ENCODE measurements at regions not wholly inside any gene's neighbourhood (a gene's known extent, or its start where the extent isn't known, plus 50 kb on each side); places are given as distances from the start of the nearest gene placed in this dataset.

- DNase-seq (ENCODE audit: low read depth in 4 of 4, low spot score in 2 of 4): no peak
Observed at GRCh38 chr1:193335806-193336428, 149.5 kb upstream of the B3GALT2 start.

DNA sequence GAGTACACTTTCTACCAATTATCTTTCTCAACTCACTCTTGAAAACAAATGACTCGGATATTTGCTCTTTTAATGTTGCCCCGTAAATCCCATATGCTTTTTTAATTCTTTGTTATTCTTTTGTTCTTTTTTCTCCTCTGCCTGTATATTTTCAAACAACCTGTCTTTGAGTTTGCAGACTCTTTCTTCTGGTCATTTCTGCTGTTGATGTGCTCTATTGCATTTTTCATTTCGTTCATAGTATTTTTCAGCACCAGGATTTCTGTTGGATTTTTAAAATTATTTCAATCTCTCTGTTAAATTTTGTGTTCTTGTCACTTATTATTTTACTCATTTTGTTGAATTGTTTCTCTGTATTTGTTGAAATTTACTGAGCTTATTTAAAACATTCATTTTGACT is 146.8 kb upstream of the B3GALT2 start:
- DNase-seq (ENCODE audit: low read depth in 4 of 4, low spot score in 2 of 4): no peak

GRCh38 chr1:193326296-193326695 is 139.9 kb upstream of the B3GALT2 start:
- DNase-seq (ENCODE audit: low read depth in 4 of 4, low spot score in 2 of 4): no peak

- no peak for DNase-seq (ENCODE audit: low read depth in 4 of 4, low spot score in 2 of 4)
Observed at GRCh38 chr1:193325771-193326170, 139.4 kb upstream of the B3GALT2 start.

DNA sequence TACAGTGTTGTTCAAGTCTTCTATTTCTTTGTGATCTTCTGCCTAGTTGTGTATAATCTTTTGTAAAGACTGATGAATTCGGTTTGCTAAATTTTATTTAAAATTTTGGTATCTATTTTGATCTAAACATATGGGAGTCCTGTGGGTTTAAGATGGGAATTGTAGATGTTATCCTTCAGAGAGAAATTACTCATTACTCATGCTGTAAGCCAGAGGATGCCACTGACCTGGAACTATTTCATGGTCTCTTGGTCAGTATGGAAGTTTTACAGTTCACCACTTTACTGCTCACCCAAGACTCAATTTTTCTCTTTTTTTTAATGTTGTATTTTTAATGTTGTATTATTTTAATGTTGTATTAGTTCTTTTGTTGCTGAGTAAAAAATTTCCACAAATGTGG is 138.6 kb upstream of the B3GALT2 start:
- no peak for DNase-seq (ENCODE audit: low read depth in 4 of 4, low spot score in 2 of 4)

DNA sequence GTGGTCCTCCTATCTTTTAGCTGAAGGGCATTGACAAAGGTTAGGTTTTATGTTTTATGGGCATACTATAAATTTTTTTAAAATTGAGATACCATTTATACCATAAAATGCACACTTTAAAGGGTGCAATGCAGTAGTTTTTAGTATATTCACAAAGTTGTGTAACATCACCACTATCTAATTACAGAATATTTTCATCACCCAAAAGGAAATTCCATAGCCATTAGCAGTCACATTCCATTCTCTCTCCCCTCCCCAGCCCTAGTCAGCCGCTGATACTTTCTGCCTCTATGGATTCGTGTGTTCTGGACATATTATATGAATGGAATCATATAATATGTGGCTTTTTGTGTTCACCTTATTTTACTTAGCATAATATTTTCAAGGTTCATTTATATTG is 135.8 kb upstream of the B3GALT2 start:
- DNase-seq (ENCODE audit: low read depth in 4 of 4, low spot score in 2 of 4): no peak

DNA sequence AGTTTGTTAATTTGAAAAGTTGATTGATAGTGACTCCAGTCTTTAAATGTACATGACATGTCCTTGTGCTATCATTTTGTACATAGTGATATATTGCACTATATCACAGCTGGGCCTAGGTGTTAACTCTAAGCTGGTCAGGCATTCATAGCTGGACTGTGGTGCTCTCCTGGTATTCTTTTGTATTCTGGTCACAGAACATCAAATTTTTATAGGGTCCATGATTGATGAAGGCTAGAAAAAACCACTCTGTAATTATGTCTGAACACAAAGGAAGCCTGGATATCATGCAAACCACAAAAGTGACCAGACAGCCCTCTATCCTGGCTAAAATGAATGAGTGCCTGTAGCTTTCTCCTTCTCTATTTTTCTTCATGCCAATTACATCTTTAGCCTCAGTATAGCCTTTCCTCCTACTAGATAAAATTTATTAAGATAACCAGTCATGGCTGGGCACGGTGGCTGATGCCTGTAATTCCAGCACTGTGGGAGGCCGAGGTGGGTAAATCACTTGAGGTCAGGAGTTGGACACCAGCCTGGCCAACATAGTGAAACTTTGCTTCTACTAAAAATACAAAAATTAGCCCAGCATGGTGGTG is 134.9 kb upstream of the B3GALT2 start:
- DNase-seq (ENCODE audit: low read depth in 4 of 4, low spot score in 2 of 4): no peak

GRCh38 chr1:193320270-193320669 is 133.9 kb upstream of the B3GALT2 start:
- DNase-seq (ENCODE audit: low read depth in 4 of 4, low spot score in 2 of 4): no peak

DNA sequence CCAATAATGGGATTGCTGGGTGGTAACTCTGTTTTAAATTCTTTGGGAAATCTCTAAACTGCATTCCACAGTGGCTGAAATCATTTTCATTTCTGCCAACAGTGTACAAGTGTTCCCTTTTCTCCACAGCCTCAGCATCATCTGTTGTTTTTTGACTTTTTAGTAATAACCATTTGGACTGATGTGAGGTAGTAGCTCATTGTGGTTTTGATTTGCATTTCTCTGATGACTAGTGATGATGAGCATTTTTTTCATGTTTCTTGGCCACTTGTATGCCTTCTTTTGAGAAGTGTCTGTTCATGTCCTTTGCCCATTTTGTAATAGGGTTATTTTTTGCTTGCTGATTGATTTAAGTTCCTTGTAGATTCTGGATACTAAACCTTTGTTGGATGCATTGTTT is 131.9 kb upstream of the B3GALT2 start:
- DNase-seq (ENCODE audit: low read depth in 4 of 4, low spot score in 2 of 4): no peak

DNA sequence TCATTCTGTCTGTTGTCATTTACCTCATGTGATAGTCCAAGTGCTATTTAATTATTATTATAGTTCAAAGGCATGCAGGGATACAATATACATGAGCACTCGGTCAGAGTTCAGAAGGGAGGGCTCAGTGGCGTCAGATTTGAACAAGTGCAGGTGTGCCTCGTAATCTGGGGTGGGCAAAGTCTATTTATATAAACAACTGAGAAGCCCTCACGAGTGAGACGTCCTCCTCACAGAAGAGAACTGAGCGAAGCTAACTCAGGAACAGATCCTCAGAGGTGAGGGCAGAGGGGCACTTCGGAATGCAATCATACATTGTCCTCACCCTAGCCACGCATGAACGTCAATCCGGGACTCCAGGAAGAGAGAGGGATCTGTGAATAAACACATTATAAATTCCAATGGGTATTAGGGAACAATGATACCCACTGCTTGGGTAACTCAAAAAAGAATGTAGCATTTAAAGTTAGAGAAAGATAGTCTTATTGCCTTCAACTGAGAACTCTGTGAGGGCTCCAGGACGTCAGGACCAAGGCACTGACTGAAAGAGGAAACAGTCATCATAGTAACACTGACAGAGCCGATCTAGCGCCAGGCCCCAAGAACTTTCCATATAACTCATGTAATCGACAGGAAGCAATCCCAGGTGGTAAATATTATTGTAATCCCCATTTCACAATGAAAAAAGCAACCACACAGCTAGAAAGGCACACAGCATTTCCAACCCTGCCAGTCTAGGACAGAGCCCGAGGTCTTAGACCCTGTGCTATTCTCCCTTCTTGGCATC is 127.1 kb upstream of the B3GALT2 start:
- no peak for DNase-seq (ENCODE audit: low read depth in 4 of 4, low spot score in 2 of 4)

- DNase-seq (ENCODE audit: low read depth in 4 of 4, low spot score in 2 of 4): no peak
Observed at GRCh38 chr1:193312432-193312831, 126.0 kb upstream of the B3GALT2 start.

- DNase-seq (ENCODE audit: low read depth in 4 of 4, low spot score in 2 of 4): no peak
Observed at GRCh38 chr1:193311226-193311948, 125.0 kb upstream of the B3GALT2 start.

DNA sequence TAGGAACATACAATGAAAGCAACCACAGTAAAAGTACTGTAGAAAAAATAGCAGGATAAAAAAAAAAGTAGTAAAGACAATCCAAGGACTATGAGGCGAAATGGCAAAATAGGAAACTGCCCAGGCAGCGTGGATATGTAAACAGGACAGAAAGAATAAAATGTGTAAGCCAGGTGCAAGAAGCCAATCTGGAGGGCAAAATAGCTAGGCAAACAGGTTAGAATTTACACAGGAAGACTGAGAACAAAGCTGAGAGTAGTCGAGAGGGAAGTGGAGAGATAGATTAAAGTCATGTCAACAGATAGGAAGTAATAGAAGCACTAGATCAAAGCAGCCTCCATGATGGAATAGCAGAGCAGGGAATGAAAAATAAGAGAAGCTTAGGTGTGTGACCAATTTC is 124.2 kb upstream of the B3GALT2 start:
- no peak for DNase-seq (ENCODE audit: low read depth in 4 of 4, low spot score in 2 of 4)

GRCh38 chr1:193309936-193310475 is 123.6 kb upstream of the B3GALT2 start:
- DNase-seq (ENCODE audit: low read depth in 4 of 4, low spot score in 2 of 4): no peak

DNA sequence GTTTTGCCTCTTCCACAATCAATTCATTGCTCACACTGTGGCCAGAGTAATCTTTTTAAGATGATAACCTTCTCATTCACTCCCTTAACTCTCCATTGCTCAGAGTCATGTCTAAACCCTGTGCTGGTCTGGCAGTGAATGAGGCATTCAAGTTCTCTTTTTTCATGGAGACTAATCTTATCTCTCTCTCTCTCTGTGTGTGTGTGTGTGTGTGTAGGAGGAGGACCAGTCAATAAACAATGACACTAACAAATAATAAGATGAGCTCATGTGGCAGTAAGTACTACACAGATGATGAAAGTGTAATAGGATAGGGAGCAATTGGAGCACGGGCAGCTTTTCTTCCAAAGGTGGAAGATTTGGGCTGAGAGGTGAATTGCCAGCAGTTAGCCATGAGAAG is 122.0 kb upstream of the B3GALT2 start:
- DNase-seq (ENCODE audit: low read depth in 4 of 4, low spot score in 2 of 4): no peak

DNA sequence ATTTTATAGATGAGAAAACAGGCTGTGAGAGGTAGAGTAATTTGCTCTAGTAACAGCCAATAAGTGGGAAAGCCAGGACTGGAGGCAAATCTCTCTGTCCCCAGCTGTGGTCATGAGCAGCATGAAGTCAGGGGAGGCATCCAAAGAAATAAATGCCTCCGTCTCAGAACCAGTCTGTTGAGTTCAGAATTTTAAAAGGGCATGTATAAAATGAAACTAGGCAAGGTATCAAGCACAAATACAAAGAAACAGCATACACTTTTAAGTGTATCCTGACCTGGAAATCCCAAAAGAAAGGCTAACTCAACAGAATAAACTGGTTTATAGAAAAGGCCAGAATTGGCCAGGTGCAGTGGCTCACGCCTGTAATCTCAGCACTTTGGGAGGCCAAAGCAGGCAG is 120.0 kb upstream of the B3GALT2 start:
- DNase-seq (ENCODE audit: low read depth in 4 of 4, low spot score in 2 of 4): no peak

All from left renal cortex interstitium (tissue), 4 donors.